HG03442 (cell line): ENCODE measurements at regions not wholly inside any gene's neighbourhood (a gene's known extent, or its start where the extent isn't known, plus 50 kb on each side); places are given as distances from the start of the nearest gene placed in this dataset.

ENCODE experiments used
- ATAC-seq: cut with Tn5 transposase; IDR thresholded peaks from one replicate; pipeline ENCODE4 v1.9.1; 2021; ENCODE audit warnings: mild to moderate bottlenecking, moderate library complexity; ENCODE audit not compliant: unreplicated experiment

GRCh38 chr11:129723146-129723760 is 92.4 kb upstream of the TMEM45B start:
- no peak for ATAC-seq

DNA sequence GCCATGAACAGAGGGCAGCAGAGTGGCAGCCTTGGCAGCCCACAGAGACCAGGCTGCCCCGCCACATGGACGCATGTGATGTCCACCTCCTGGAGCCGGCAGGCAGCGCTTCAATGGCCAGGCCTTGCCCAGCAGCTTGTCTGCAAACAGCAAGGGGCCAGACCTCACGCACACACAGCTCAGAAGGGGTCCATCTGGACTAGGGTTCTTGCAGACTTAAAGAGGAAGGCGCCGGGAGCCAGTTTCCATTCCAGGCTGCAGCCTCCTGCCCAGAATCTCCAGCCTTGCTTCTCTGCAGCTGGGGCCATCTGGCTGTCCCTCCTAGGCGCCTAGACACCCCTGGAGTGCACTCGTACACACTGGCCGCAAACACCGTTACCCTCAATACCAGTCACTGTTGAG is 91.9 kb upstream of the TMEM45B start:
- no peak for ATAC-seq

- ATAC-seq, result no peak
Observed at GRCh38 chr11:129724866-129725265, 90.8 kb upstream of the TMEM45B start.

DNA sequence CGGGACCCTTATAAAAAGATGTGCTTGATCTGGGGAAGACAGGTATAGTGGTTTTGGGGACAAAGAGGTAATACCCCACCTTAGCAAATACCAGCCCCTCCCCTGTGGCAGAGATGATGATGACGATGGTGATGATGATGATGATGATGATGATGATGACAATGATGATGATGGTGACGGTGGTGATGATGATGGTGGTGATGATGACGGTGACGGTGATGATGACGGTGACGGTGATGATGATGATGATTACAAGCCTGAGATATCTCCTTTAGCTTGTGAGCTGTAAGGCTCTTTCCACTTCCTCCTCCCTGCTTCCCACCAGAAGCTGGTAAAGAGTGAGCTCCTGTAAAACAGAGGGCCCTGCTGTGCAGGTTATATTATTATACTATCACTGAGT is 89.5 kb upstream of the TMEM45B start:
- ATAC-seq, result no peak

GRCh38 chr11:129728581-129728980 is 87.1 kb upstream of the TMEM45B start:
- ATAC-seq, result no peak

- ATAC-seq, result no peak
Observed at GRCh38 chr11:129729216-129729615, 86.4 kb upstream of the TMEM45B start.

DNA sequence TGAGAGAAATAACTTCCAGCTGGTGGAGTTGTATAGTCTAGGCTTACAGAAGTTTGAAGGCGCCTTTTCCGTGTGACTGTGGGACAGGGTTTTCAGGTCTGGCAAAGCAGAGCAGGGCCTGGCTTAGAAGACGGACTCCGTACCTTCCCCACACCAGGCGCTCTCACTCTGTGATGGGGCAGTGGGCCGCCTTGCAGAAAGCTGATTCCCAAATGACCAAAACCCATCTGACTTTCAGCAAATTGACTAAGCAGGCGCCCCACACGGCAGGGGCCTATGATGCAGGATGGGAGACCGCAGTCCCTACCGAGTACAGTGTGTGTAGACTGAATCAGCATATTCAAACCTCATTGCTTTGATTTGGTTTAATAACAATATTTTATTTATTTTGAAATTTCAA is 85.8 kb upstream of the TMEM45B start:
- ATAC-seq, result no peak

- ATAC-seq, result no peak
Observed at GRCh38 chr11:129731316-129731715, 84.3 kb upstream of the TMEM45B start.

- ATAC-seq, result no peak
Observed at GRCh38 chr11:129732941-129733340, 82.7 kb upstream of the TMEM45B start.

GRCh38 chr11:129733384-129733783 is 82.3 kb upstream of the TMEM45B start:
- no peak for ATAC-seq

DNA sequence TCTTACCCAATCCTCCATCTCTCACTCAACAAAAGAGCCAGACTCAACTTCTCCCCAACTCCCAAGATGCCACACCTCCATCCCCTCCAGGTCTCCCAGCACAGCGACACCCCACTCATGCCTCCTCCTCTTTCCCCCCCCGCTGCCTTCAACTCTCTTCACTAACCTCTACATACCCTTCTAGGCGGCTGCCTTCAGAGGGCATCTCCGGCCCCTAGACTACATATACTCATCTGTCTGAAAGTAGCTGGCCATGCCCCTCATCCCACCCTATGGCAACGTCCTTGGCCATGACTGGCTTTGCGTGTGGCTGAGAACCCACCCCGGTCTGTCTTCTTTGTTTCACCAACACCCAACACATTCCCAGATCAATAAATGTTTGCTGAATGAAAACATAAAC is 81.7 kb upstream of the TMEM45B start:
- no peak for ATAC-seq

GRCh38 chr11:129734654-129735053 is 81.0 kb upstream of the TMEM45B start:
- no peak for ATAC-seq

DNA sequence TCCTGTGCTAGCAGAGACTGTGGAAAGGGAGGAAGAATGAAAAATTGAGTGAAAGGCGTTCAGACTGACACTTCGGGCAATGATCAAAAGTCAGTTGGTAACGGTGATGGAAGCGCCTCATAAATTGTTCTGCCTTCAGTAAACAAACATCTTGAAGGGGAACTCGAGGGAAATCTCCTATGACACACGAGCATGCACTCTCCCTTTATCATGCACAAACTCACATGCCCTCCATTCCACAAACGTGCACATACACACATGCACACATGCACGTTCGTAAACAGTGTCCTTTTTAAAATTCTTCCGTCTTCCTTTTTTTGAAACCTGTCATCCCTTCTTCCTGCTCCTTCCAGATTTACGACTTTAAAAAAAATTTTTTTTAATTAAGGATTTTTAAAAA is 77.8 kb upstream of the TMEM45B start:
- no peak for ATAC-seq

GRCh38 chr11:129738242-129738641 is 77.4 kb upstream of the TMEM45B start:
- no peak for ATAC-seq

DNA sequence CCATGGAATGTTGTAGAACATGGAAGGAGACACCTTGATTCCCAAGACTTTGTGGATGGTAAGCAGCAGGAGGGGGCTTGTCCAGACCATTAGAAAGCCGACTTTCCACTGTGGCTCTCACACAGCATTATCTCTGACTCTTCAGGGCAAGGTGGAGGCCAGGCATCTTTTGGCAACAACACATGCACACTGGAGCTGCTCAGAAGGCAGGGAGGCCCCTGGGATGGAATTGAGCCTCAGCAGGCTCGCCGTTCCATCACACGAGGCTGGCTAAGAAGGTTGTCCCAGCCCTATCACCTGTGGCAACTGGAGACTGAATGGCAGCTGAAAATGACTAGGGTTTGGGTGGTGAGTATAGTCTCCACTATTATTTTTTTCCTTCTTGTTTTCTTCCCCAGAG is 76.3 kb upstream of the TMEM45B start:
- ATAC-seq, result no peak

GRCh38 chr11:129740125-129740719 is 75.4 kb upstream of the TMEM45B start:
- ATAC-seq, result no peak

GRCh38 chr11:129743112-129743815 is 72.4 kb upstream of the TMEM45B start:
- ATAC-seq, result no peak

- ATAC-seq, result no peak
Observed at GRCh38 chr11:129747071-129747470, 68.6 kb upstream of the TMEM45B start.

GRCh38 chr11:129749141-129749540 is 66.5 kb upstream of the TMEM45B start:
- no peak for ATAC-seq

DNA sequence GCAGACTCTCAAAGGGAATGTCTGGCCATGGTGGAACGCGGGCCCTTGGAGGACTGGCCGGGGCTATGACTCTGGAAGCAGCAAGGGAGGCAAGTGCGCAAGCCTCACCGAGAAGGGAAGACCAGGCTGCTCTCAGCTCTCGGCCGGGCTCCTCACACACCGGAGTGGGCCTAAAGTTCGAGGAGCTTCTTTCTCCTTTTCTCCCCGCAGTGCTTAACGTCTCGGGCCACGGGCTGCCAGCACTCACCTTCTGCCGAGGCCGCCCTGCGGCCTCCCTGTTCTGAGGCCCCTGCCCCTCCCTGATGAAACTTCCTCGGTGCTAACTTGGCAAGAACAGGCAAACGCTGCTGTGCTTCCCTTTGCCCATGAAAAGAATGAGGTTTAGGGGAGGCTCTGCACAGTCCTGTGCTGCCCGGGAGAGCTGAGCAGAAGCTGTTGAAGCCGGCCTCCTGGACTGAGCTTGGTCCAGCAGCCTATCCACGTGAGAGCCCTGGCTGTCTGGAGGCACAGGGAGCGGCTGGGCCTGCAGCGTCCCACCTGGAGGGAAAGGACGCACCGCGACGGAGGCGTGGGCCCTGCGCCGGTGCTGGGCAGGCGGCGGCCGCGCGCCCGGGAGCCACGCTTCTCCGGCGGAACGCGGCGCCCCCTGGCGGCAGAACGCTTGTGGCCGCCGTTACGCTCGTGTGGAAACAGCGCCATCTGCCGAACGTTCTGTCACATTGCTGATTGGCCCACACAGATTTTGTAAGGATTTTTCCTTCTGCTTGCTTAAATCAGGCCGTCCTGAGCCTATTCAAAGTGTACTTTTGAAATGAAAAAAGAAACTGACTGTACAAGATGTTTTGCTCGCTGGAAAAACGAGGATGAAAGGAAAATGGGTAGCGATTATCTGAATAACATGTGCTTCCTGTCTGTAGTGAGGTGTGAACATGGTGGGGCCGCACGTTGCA is 65.0 kb upstream of the TMEM45B start:
- ATAC-seq, result peak; percentile 86

DNA sequence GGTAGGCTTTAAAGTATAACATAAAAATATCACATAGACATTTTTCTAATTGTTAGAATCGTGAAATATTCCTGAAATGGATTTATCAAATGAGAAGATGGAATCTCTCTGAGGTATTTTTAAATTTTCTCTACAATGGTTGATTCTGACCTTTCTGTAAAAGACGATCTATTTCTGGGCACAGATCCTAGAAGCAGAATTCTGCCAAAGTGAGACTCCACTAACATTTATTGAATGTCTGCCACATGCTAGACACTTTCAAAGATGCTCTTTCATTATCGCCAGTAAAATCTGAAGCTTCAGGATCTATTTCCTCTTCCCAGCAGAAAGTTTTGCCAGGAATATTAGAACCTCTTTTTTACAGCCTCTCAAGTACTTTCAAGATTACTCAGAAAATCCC is 64.1 kb upstream of the TMEM45B start:
- ATAC-seq, result no peak
